ENCODE measurements at regions not wholly inside any gene's neighbourhood (a gene's known extent, or its start where the extent isn't known, plus 50 kb on each side); places are given as distances from the start of the nearest gene placed in this dataset.

GRCh38 chr6:94344866-94345265, 925.5 kb upstream of the EPHA7 start:
- DNase-seq (ENCODE audit: low read depth in 4 of 6, low spot score in 6 of 6): no peak
- Histone ChIP-seq H3K36me3 (ENCODE audit: control insufficient read depth, insufficient read depth, low read length) (no peaks in the 10 kb centered on the region), H3K27me3 (ENCODE audit: control insufficient read depth, insufficient read depth, low read length) (no peaks in the 10 kb centered on the region), H3K9me3 (ENCODE audit: control insufficient read depth, insufficient read depth, low read length) (no peaks in the 10 kb centered on the region), H3K27ac (ENCODE audit: low read depth, low read length) (no peak overlapping the region), H3K4me3 (ENCODE audit: low read depth, low read length) (no peak overlapping the region), H3K4me1 (ENCODE audit: control insufficient read depth, insufficient read depth, low read length) (no peaks in the 10 kb centered on the region)
- WGBS (ENCODE audit: insufficient coverage): no CpG with 5 or more reads among the region's 1 CpG

- Histone ChIP-seq H3K27me3 (ENCODE audit: control insufficient read depth, insufficient read depth, low read length) (no peaks in the 10 kb centered on the region), H3K27ac (ENCODE audit: low read depth, low read length) (no peak overlapping the region), H3K9me3 (ENCODE audit: control insufficient read depth, insufficient read depth, low read length) (no peaks in the 10 kb centered on the region), H3K4me1 (ENCODE audit: control insufficient read depth, insufficient read depth, low read length) (no peaks in the 10 kb centered on the region), H3K4me3 (ENCODE audit: low read depth, low read length) (no peak overlapping the region), H3K36me3 (ENCODE audit: control insufficient read depth, insufficient read depth, low read length) (no peaks in the 10 kb centered on the region)
- DNase-seq (ENCODE audit: low read depth in 4 of 6, low spot score in 6 of 6): peak in 1 of 6 donors; percentile 15
- 67% methylated on average over 1 of the region's 2 CpGs for WGBS (ENCODE audit: insufficient coverage)
Measured at GRCh38 chr6:94341173-94341572, 921.8 kb upstream of the EPHA7 start.

- no CpG with 5 or more reads among the region's 1 CpG for WGBS (ENCODE audit: insufficient coverage)
- H3K4me1 ChIP-seq (ENCODE audit: control insufficient read depth, insufficient read depth, low read length): no peaks in the 10 kb centered on the region
- H3K9me3 ChIP-seq (ENCODE audit: control insufficient read depth, insufficient read depth, low read length): no peaks in the 10 kb centered on the region
- H3K27ac ChIP-seq (ENCODE audit: low read depth, low read length): no peak overlapping the region
- DNase-seq (ENCODE audit: low read depth in 4 of 6, low spot score in 6 of 6): no peak
- H3K27me3 ChIP-seq (ENCODE audit: control insufficient read depth, insufficient read depth, low read length): no peaks in the 10 kb centered on the region
- no peaks in the 10 kb centered on the region for H3K36me3 ChIP-seq (ENCODE audit: control insufficient read depth, insufficient read depth, low read length)
- no peak overlapping the region for H3K4me3 ChIP-seq (ENCODE audit: low read depth, low read length)
Measured at GRCh38 chr6:94323853-94324252, 904.5 kb upstream of the EPHA7 start.

- no peak for DNase-seq (ENCODE audit: low read depth in 4 of 6, low spot score in 6 of 6)
- 78% methylated on average over 3 of the region's 5 CpGs for WGBS (ENCODE audit: insufficient coverage)
Measured at GRCh38 chr6:94300424-94301144, 881.2 kb upstream of the EPHA7 start.

GRCh38 chr6:94289131-94289530, 869.8 kb upstream of the EPHA7 start:
- no peaks in the 10 kb centered on the region for H3K4me1 ChIP-seq (ENCODE audit: control insufficient read depth, insufficient read depth, low read length)
- H3K27me3 ChIP-seq (ENCODE audit: control insufficient read depth, insufficient read depth, low read length): no peaks in the 10 kb centered on the region
- DNase-seq (ENCODE audit: low read depth in 4 of 6, low spot score in 6 of 6): peak in 1 of 6 donors; percentile 18
- H3K9me3 ChIP-seq (ENCODE audit: control insufficient read depth, insufficient read depth, low read length): no peaks in the 10 kb centered on the region
- H3K4me3 ChIP-seq (ENCODE audit: low read depth, low read length): no peak overlapping the region
- H3K27ac ChIP-seq (ENCODE audit: low read depth, low read length): no peak overlapping the region
- 100% methylated on average over 2 of the region's 6 CpGs for WGBS (ENCODE audit: insufficient coverage)
- no peaks in the 10 kb centered on the region for H3K36me3 ChIP-seq (ENCODE audit: control insufficient read depth, insufficient read depth, low read length)

More at GRCh38 chr6:94300424-94301144, 881.2 kb upstream of the EPHA7 start:
- H3K27me3 ChIP-seq (ENCODE audit: control insufficient read depth, insufficient read depth, low read length): no peaks in the 10 kb centered on the region
- H3K4me3 ChIP-seq (ENCODE audit: low read depth, low read length): no peak overlapping the region
- H3K36me3 ChIP-seq (ENCODE audit: control insufficient read depth, insufficient read depth, low read length): no peaks in the 10 kb centered on the region
- H3K27ac ChIP-seq (ENCODE audit: low read depth, low read length): no peak overlapping the region
- H3K4me1 ChIP-seq (ENCODE audit: control insufficient read depth, insufficient read depth, low read length): no peaks in the 10 kb centered on the region
- no peaks in the 10 kb centered on the region for H3K9me3 ChIP-seq (ENCODE audit: control insufficient read depth, insufficient read depth, low read length)

- Histone ChIP-seq H3K27ac (ENCODE audit: low read depth, low read length) (no peak overlapping the region), H3K27me3 (ENCODE audit: control insufficient read depth, insufficient read depth, low read length) (no peaks in the 10 kb centered on the region), H3K9me3 (ENCODE audit: control insufficient read depth, insufficient read depth, low read length) (no peaks in the 10 kb centered on the region), H3K4me1 (ENCODE audit: control insufficient read depth, insufficient read depth, low read length) (no peaks in the 10 kb centered on the region), H3K4me3 (ENCODE audit: low read depth, low read length) (no peak overlapping the region), H3K36me3 (ENCODE audit: control insufficient read depth, insufficient read depth, low read length) (no peaks in the 10 kb centered on the region)
- 60% methylated on average over 3 of the region's 5 CpGs for WGBS (ENCODE audit: insufficient coverage)
- DNase-seq (ENCODE audit: low read depth in 4 of 6, low spot score in 6 of 6): no peak
Measured at GRCh38 chr6:94278146-94278545, 858.8 kb upstream of the EPHA7 start.

GRCh38 chr6:94272327-94272726, 853.0 kb upstream of the EPHA7 start:
- H3K9me3 ChIP-seq (ENCODE audit: control insufficient read depth, insufficient read depth, low read length): no peaks in the 10 kb centered on the region
- no peaks in the 10 kb centered on the region for H3K27me3 ChIP-seq (ENCODE audit: control insufficient read depth, insufficient read depth, low read length)

GRCh38 chr6:94270091-94270948, 851.0 kb upstream of the EPHA7 start:
- no peak overlapping the region for H3K4me3 ChIP-seq (ENCODE audit: low read depth, low read length)
- 0% methylated on average over 1 of the region's 4 CpGs for WGBS (ENCODE audit: insufficient coverage)
- no peak overlapping the region for H3K27ac ChIP-seq (ENCODE audit: low read depth, low read length)
- H3K27me3 ChIP-seq (ENCODE audit: control insufficient read depth, insufficient read depth, low read length): no peaks in the 10 kb centered on the region
- H3K9me3 ChIP-seq (ENCODE audit: control insufficient read depth, insufficient read depth, low read length): no peaks in the 10 kb centered on the region
- no peaks in the 10 kb centered on the region for H3K36me3 ChIP-seq (ENCODE audit: control insufficient read depth, insufficient read depth, low read length)
- no peaks in the 10 kb centered on the region for H3K4me1 ChIP-seq (ENCODE audit: control insufficient read depth, insufficient read depth, low read length)
- DNase-seq (ENCODE audit: low read depth in 4 of 6, low spot score in 6 of 6): peak in 3 of 6 donors; percentile 7 to 69 (median 67)

More at GRCh38 chr6:94272327-94272726, 853.0 kb upstream of the EPHA7 start:
- H3K4me3 ChIP-seq (ENCODE audit: low read depth, low read length): no peak overlapping the region
- H3K36me3 ChIP-seq (ENCODE audit: control insufficient read depth, insufficient read depth, low read length): no peaks in the 10 kb centered on the region
- WGBS (ENCODE audit: insufficient coverage): no CpG with 5 or more reads among the region's 2 CpGs
- H3K4me1 ChIP-seq (ENCODE audit: control insufficient read depth, insufficient read depth, low read length): no peaks in the 10 kb centered on the region
- H3K27ac ChIP-seq (ENCODE audit: low read depth, low read length): no peak overlapping the region
- DNase-seq (ENCODE audit: low read depth in 4 of 6, low spot score in 6 of 6): no peak

GRCh38 chr6:94269256-94269655, 849.9 kb upstream of the EPHA7 start:
- Histone ChIP-seq H3K4me3 (ENCODE audit: low read depth, low read length) (no peak overlapping the region), H3K27ac (ENCODE audit: low read depth, low read length) (no peak overlapping the region), H3K9me3 (ENCODE audit: control insufficient read depth, insufficient read depth, low read length) (no peaks in the 10 kb centered on the region), H3K4me1 (ENCODE audit: control insufficient read depth, insufficient read depth, low read length) (no peaks in the 10 kb centered on the region), H3K27me3 (ENCODE audit: control insufficient read depth, insufficient read depth, low read length) (no peaks in the 10 kb centered on the region), H3K36me3 (ENCODE audit: control insufficient read depth, insufficient read depth, low read length) (no peaks in the 10 kb centered on the region)
- DNase-seq (ENCODE audit: low read depth in 4 of 6, low spot score in 6 of 6): no peak

GRCh38 chr6:94260765-94261164, 841.4 kb upstream of the EPHA7 start:
- Histone ChIP-seq H3K27me3 (ENCODE audit: control insufficient read depth, insufficient read depth, low read length) (no peaks in the 10 kb centered on the region), H3K4me3 (ENCODE audit: low read depth, low read length) (no peak overlapping the region), H3K36me3 (ENCODE audit: control insufficient read depth, insufficient read depth, low read length) (no peaks in the 10 kb centered on the region), H3K9me3 (ENCODE audit: control insufficient read depth, insufficient read depth, low read length) (no peaks in the 10 kb centered on the region), H3K4me1 (ENCODE audit: control insufficient read depth, insufficient read depth, low read length) (no peaks in the 10 kb centered on the region), H3K27ac (ENCODE audit: low read depth, low read length) (no peak overlapping the region)
- DNase-seq (ENCODE audit: low read depth in 4 of 6, low spot score in 6 of 6): no peak
